ENCODE measurements at regions not wholly inside any gene's neighbourhood (a gene's known extent, or its start where the extent isn't known, plus 50 kb on each side); places are given as distances from the start of the nearest gene placed in this dataset.

DNA sequence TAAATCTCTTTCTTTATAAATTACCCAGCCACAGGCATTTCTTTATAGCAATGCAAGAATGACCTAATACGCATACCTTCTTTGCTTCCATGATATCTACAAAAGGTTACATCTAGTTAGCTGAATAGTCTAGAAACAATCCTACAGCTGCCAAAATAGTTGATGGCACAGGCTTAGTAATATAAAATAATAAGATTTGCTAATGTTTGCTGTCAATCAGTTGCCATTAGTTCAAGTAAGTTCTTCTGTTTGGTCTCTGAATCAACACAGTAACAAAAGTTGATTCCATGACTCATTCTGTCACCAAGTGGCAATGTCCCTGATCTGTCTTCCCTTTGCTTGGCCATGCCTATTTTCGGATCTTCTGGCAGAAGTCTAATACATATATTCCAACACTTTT lies 470.2 kb downstream of the SPRY1 start:
- no peak for TF ChIP-seq CTCF (conservative IDR thresholded peaks at IDR 0.05; ENCODE audit: low read length)
- TF ChIP-seq EZH2phosphoT487 (IDR thresholded peaks at IDR 0.05; ENCODE audit: borderline replicate concordance, low read depth, low read length) = no peak

Measured in OCI-LY7 (cell line).